Keratinocyte (primary cell): ENCODE measurements at regions not wholly inside any gene's neighbourhood (a gene's known extent, or its start where the extent isn't known, plus 50 kb on each side); places are given as distances from the start of the nearest gene placed in this dataset.

ENCODE experiments used
- DNase-seq: peaks from one replicate; pipeline ENCODE4 v3.0.0-alpha.2; 2011; ENCODE audit warnings: low read depth, missing footprints, low spot score
- FAIRE-seq: peaks from 2 replicates; lab custom pipeline; 2011; peaks lifted over from hg19 to GRCh38; lab: Jason Lieb, UNC
- H2AFZ ChIP-seq: 2 replicates; pipeline ENCODE4 v1.6.0; 2012; ENCODE audit warnings: low read length, control low read depth, inconsistent platforms; ENCODE audit not compliant: control insufficient read depth
- H3K27ac ChIP-seq: 2 replicates; pipeline ENCODE4 v1.5.1; 2011; ENCODE audit warnings: low read length; ENCODE audit not compliant: control insufficient read depth, insufficient read depth
- H3K27me3 ChIP-seq: 3 replicates; pipeline ENCODE4 v1.6.0; 2011; ENCODE audit warnings: low read length; ENCODE audit not compliant: control insufficient read depth, insufficient read depth; ENCODE audit errors: extremely low read depth
- H3K36me3 ChIP-seq, 2 experiments: 2 replicates in 1 of 2; 3 replicates in 1 of 2; pipeline ENCODE4 v1.5.1; 2011; ENCODE audit warnings: low read length in 2 of 2, mild to moderate bottlenecking in 1 of 2; ENCODE audit not compliant: control insufficient read depth in 2 of 2, insufficient read depth in 2 of 2; ENCODE audit errors: extremely low read depth in 1 of 2
- H3K4me1 ChIP-seq: 3 replicates; pipeline ENCODE4 v1.5.1; 2011; ENCODE audit warnings: low read length; ENCODE audit not compliant: control insufficient read depth, insufficient read depth; ENCODE audit errors: extremely low read depth
- H3K4me2 ChIP-seq: 3 replicates; pipeline ENCODE4 v1.6.0; 2011; ENCODE audit warnings: low read depth, low read length; ENCODE audit not compliant: control insufficient read depth, insufficient read depth; ENCODE audit errors: extremely low read depth
- H3K4me3 ChIP-seq, 3 experiments: fragments of 200-600 bp in 1 of 3; sonication (generic) in 1 of 3; 2 replicates in 2 of 3; 3 replicates in 1 of 3; pipeline ENCODE4 v1.5.1; 2011 to 2016; ENCODE audit warnings: low read length in 3 of 3, mild to moderate bottlenecking in 3 of 3, control low read depth in 2 of 3, inconsistent platforms in 1 of 3, low read depth in 1 of 3, mixed read lengths in 1 of 3, mixed run types in 1 of 3, moderate library complexity in 1 of 3; ENCODE audit not compliant: control insufficient read depth in 2 of 3, insufficient read depth in 2 of 3; ENCODE audit errors: extremely low read depth in 1 of 3
- H3K79me2 ChIP-seq: 2 replicates; pipeline ENCODE4 v1.6.0; 2012; ENCODE audit warnings: low read length; ENCODE audit not compliant: control insufficient read depth, insufficient read depth
- H3K9ac ChIP-seq: 3 replicates; pipeline ENCODE4 v1.6.0; 2011; ENCODE audit warnings: low read length; ENCODE audit not compliant: control insufficient read depth, insufficient read depth; ENCODE audit errors: extremely low read depth
- H3K9me1 ChIP-seq: 3 replicates; pipeline ENCODE4 v1.6.0; 2011; ENCODE audit warnings: low read length; ENCODE audit not compliant: control insufficient read depth, insufficient read depth; ENCODE audit errors: extremely low read depth
- H3K9me3 ChIP-seq: 2 replicates; pipeline ENCODE4 v1.5.1; 2012; ENCODE audit warnings: low read depth, low read length; ENCODE audit not compliant: control insufficient read depth
- H4K20me1 ChIP-seq: 3 replicates; pipeline ENCODE4 v1.6.0; 2011; ENCODE audit warnings: low read length; ENCODE audit not compliant: control insufficient read depth, insufficient read depth; ENCODE audit errors: extremely low read depth
- CTCF ChIP-seq, 3 experiments: IDR thresholded peaks in 1 of 3; conservative IDR thresholded peaks in 1 of 3; optimal IDR thresholded peaks in 1 of 3; 2 replicates in 2 of 3; 3 replicates in 1 of 3; pipeline versions ENCODE3 to v1.5.1; 2011; ENCODE audit warnings: low read length in 3 of 3, mild to moderate bottlenecking in 3 of 3, moderate library complexity in 2 of 3, control low read depth in 1 of 3, inconsistent platforms in 1 of 3; ENCODE audit not compliant: insufficient read depth in 2 of 3; ENCODE audit errors: extremely low read depth in 1 of 3
- EZH2 ChIP-seq: IDR thresholded peaks from one replicate; pipeline ENCODE4 v1.6.1; 2012; ENCODE audit warnings: inconsistent platforms, mild to moderate bottlenecking, low read length, moderate library complexity
- dilution Hi-C: fragments of 300-500 bp; cut with MboI; formaldehyde crosslinking; loops from one replicate; pipeline ENCODE4 v1.7.0; 2020; ENCODE audit warnings: low sequenced_read_pairs; ENCODE audit not compliant: extremely low pct_ligation_motif_present

GRCh38 chr2:88866756-88867155 lies 175.3 kb downstream of the RPIA start:
- Histone ChIP-seq H4K20me1 (no peaks in the 10 kb centered on the region), H3K9me3 (no peaks in the 10 kb centered on the region), H2AFZ (no peak overlapping the region), H3K79me2 (no peaks in the 10 kb centered on the region), H3K27ac (no peak overlapping the region), H3K36me3 (no peaks in the 10 kb centered on the region), H3K4me3 (no peak overlapping the region), H3K4me2 (no peak overlapping the region), H3K4me1 (no peaks in the 10 kb centered on the region), H3K9me1 (no peaks in the 10 kb centered on the region), H3K9ac (no peak overlapping the region), H3K27me3 (no peaks in the 10 kb centered on the region)
- DNase-seq (no peak), FAIRE-seq (no peak)
- dilution Hi-C loops = no loop called here
- no peak for TF ChIP-seq EZH2
- no peak for TF ChIP-seq CTCF (optimal IDR thresholded peaks at IDR 0.05 in 1 of 3, IDR thresholded peaks at IDR 0.05 in 1 of 3, conservative IDR thresholded peaks at IDR 0.05 in 1 of 3; ENCODE audit: extremely low read depth in 1 of 3, insufficient read depth in 2 of 3, low read length in 3 of 3)

GRCh38 chr2:88868861-88869260 lies 177.4 kb downstream of the RPIA start:
- no peak for FAIRE-seq
- no peaks in the 10 kb centered on the region for H3K36me3 ChIP-seq
- H3K4me1 ChIP-seq = no peaks in the 10 kb centered on the region
- no peak for DNase-seq
- H3K27ac ChIP-seq = no peak overlapping the region
- no peak overlapping the region for H3K4me2 ChIP-seq
- H3K9me3 ChIP-seq = no peaks in the 10 kb centered on the region
- no peak overlapping the region for H2AFZ ChIP-seq
- H3K27me3 ChIP-seq = no peaks in the 10 kb centered on the region
- no peaks in the 10 kb centered on the region for H3K9me1 ChIP-seq
- no peaks in the 10 kb centered on the region for H4K20me1 ChIP-seq
- dilution Hi-C loops = no loop called here
- TF ChIP-seq CTCF (optimal IDR thresholded peaks at IDR 0.05 in 1 of 3, IDR thresholded peaks at IDR 0.05 in 1 of 3, conservative IDR thresholded peaks at IDR 0.05 in 1 of 3; ENCODE audit: extremely low read depth in 1 of 3, insufficient read depth in 2 of 3, low read length in 3 of 3) (no peak), EZH2 (no peak)
- H3K4me3 ChIP-seq = no peak overlapping the region
- no peak overlapping the region for H3K9ac ChIP-seq
- H3K79me2 ChIP-seq = no peaks in the 10 kb centered on the region
